Gastroesophageal sphincter (tissue), 4 donors: ENCODE measurements at regions not wholly inside any gene's neighbourhood (a gene's known extent, or its start where the extent isn't known, plus 50 kb on each side); places are given as distances from the start of the nearest gene placed in this dataset.

Source experiments
- ATAC-seq: fragments of 150-250 bp; one replicate; pipeline ENCODE4 v1.9.1; 2016; ENCODE audit warnings: mild to moderate bottlenecking, moderate library complexity
- H3K27ac ChIP-seq, 4 donors: fragments of 200-600 bp; sonication (generic) in 3 of 4; 1 replicate in 3 of 4; 2 replicates in 1 of 4; pipeline ENCODE4 v1.5.1; 2016 to 2019
- H3K27me3 ChIP-seq: fragments of 200-600 bp; sonication (generic); one replicate; pipeline ENCODE4 v1.5.1; 2019
- H3K36me3 ChIP-seq, 2 donors: fragments of 200-600 bp; sonication (generic); one replicate each; pipeline ENCODE4 v1.5.1; 2019; ENCODE audit warnings: control low read depth in 1 of 2
- H3K4me1 ChIP-seq, 3 donors: fragments of 200-600 bp; sonication (generic); 1 replicate in 2 of 3; 2 replicates in 1 of 3; pipeline ENCODE4 v1.5.1; 2016 to 2019; ENCODE audit warnings: control low read depth in 2 of 3
- H3K4me3 ChIP-seq, 2 donors: fragments of 200-600 bp; sonication (generic); one replicate each; pipeline ENCODE4 v1.5.1; 2019; ENCODE audit warnings: mild to moderate bottlenecking in 1 of 2, moderate library complexity in 1 of 2
- H3K9me3 ChIP-seq, 3 donors: fragments of 200-600 bp; sonication (generic); one replicate each; pipeline ENCODE4 v1.5.1; 2017 to 2019; ENCODE audit warnings: control low read depth in 2 of 3
- EP300 ChIP-seq: sonication (generic); formaldehyde crosslinking; IDR thresholded peaks from one replicate; pipeline ENCODE4 v1.6.1; 2017; ENCODE audit warnings: antibody characterized with exemption, mild to moderate bottlenecking
- POLR2A ChIP-seq, 2 donors: fragments of 450-650 bp; IDR thresholded peaks; one replicate each; pipeline ENCODE4 v1.6.1; 2017; ENCODE audit warnings: antibody characterized with exemption in 2 of 2, mild to moderate bottlenecking in 2 of 2, moderate library complexity in 1 of 2
- POLR2AphosphoS5 ChIP-seq: sonication (generic); formaldehyde crosslinking; IDR thresholded peaks from one replicate; pipeline ENCODE4 v1.6.1; 2017; ENCODE audit warnings: antibody characterized with exemption
- WGBS, 2 donors: methylation state at CpG; one replicate each; pipeline ENCODE4 v1.1.5; 2018; ENCODE audit warnings: low coverage in 1 of 2; 5-methylcytosine and 5-hydroxymethylcytosine counted together
- TF ChIP-seq, protein P1 (sequence below), 4 experiments: fragments of 200-600 bp in 2 of 4; fragments of 450-650 bp in 2 of 4; sonication (generic) in 1 of 4; IDR thresholded peaks; one replicate each; pipeline ENCODE4 v1.5.1; 2017 to 2019; ENCODE audit warnings: antibody characterized with exemption in 4 of 4, mild to moderate bottlenecking in 2 of 4, moderate library complexity in 2 of 4

DNA sequence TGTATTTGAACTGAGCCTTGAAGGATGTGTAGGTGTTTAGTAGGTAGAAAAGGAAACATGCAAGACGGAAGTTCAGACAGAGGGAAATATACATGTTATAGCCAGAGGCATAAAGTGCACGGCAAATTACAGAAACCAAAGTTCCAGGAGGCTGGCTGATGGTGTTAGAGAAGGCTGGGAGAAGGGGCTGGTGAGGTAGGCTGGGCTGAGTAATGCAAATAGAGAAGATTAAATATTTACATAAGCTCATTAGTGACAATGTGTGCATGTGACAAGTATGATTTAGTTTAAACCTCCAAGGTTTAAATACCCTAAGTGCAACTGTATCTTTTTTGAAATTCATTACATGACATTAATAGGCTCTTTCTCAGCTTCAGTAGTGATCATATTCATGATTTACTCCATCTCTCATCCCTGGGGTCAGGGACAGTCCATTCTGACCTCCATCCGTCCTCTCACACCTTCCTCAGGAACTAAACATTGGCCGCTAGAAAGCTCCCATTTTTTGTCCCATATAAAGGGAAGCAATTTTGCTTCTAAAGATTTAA is 399.8 kb upstream of the SALL1 start:
- ATAC-seq, result no peak
- Histone ChIP-seq H3K27me3 (peaks cover 7% of the 10 kb centered on the region), H3K4me3 (no peak overlapping the region), H3K27ac (no peak overlapping the region), H3K36me3 (no peaks in the 10 kb centered on the region), H3K4me1 (no peaks in the 10 kb centered on the region), H3K9me3 (no peaks in the 10 kb centered on the region)
- TF ChIP-seq POLR2AphosphoS5 (no peak), POLR2A (IDR thresholded peaks at IDR 0.05) (no peak), EP300 (no peak)
- TF ChIP-seq, protein P1, sequence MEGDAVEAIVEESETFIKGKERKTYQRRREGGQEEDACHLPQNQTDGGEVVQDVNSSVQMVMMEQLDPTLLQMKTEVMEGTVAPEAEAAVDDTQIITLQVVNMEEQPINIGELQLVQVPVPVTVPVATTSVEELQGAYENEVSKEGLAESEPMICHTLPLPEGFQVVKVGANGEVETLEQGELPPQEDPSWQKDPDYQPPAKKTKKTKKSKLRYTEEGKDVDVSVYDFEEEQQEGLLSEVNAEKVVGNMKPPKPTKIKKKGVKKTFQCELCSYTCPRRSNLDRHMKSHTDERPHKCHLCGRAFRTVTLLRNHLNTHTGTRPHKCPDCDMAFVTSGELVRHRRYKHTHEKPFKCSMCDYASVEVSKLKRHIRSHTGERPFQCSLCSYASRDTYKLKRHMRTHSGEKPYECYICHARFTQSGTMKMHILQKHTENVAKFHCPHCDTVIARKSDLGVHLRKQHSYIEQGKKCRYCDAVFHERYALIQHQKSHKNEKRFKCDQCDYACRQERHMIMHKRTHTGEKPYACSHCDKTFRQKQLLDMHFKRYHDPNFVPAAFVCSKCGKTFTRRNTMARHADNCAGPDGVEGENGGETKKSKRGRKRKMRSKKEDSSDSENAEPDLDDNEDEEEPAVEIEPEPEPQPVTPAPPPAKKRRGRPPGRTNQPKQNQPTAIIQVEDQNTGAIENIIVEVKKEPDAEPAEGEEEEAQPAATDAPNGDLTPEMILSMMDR (IDR thresholded peaks at IDR 0.05), result no peak
- 37 to 39% methylated on average over 4 of the region's 4 CpGs for WGBS, 2 donors

DNA sequence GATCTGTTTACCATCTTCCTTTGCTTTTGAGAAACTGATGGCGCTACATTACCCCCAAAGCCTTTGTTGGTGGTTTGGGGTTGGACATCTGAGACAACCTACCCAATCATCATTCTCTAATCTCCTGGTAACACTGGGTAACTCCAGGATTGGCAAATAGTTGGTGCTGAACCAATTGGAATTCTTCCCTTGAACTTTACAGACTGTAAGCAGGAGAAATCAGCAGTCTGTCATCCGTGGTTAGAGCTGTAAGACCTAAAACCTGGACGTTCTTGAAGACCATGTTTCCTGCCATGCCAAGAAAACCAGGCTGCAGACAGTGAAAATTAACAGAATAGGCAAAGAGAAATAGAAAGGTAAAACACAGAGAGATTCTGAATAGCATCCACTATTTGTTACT is 398.8 kb upstream of the SALL1 start:
- no peak for TF ChIP-seq POLR2AphosphoS5
- no peak for TF ChIP-seq EP300
- TF ChIP-seq, protein P1 (IDR thresholded peaks at IDR 0.05), result no peak
- no peak for TF ChIP-seq POLR2A (IDR thresholded peaks at IDR 0.05)
- no peaks in the 10 kb centered on the region for H3K4me1 ChIP-seq
- WGBS, 2 donors, result 54 to 57% methylated on average over 2 to 3 of the region's 3 CpGs

DNA sequence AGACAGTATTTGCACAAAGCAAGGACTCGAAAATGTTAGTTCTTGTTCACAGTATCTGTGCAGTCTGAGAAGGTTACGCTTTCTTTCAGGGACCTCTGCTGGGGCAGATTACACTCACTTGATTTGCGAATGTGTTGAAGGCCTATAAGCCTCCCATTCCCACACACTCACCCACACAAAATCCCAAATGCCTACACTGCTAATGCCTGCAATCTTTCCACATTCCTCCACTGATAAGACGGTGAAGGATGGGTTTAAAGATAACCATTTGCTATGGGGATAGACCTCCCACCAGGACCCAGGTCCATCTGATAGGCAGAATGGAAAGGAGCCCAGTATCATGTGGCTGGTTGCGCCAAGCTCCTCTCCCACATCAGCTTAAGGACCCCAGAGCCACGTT is 394.9 kb upstream of the SALL1 start:
- no peaks in the 10 kb centered on the region for H3K4me1 ChIP-seq
- no peak for ATAC-seq
- 83 to 89% methylated on average over 3 of the region's 6 CpGs for WGBS, 2 donors
- TF ChIP-seq EP300, result no peak
- no peak for TF ChIP-seq POLR2AphosphoS5
- H3K9me3 ChIP-seq, result no peaks in the 10 kb centered on the region
- peaks cover 7% of the 10 kb centered on the region for H3K27me3 ChIP-seq
- no peak overlapping the region for H3K4me3 ChIP-seq
- no peak overlapping the region for H3K27ac ChIP-seq
- no peaks in the 10 kb centered on the region for H3K36me3 ChIP-seq

More for the DNA sequence above, 398.8 kb upstream of the SALL1 start:
- no peaks in the 10 kb centered on the region for H3K36me3 ChIP-seq
- H3K27ac ChIP-seq, result no peak overlapping the region
- no peak overlapping the region for H3K4me3 ChIP-seq
- peaks cover 7% of the 10 kb centered on the region for H3K27me3 ChIP-seq
- no peaks in the 10 kb centered on the region for H3K9me3 ChIP-seq
- ATAC-seq, result no peak

DNA sequence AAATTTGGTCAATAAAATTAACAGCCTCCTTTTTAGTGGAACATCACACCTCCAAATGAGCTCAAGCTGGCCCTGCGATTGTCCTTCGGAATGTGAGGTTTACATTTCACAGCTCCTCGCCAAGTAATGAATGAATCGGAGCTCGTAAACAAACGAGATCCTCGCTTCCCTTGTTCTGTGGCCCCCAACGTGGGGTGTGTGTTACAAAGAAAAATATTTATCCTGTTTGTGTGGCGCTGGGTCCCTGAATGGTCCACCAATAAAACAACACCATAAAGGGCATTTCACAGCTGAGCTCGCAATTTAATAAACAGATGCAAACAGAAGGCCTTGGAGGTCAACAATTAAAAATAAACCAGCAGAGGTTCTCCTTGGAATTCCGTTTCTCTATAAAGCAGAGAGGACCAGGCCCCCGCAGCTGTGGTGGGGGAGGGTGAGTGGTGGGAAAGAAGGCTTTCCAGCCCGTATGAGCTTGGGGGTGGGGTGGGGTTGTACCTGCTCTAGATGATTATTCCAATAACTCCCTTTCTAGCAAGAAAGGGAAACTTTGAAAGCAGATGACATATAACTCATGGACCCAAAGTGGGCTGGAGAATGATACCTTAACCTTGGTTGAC is 393.9 kb upstream of the SALL1 start:
- H3K36me3 ChIP-seq, result no peaks in the 10 kb centered on the region
- H3K9me3 ChIP-seq, result no peaks in the 10 kb centered on the region
- TF ChIP-seq POLR2A (IDR thresholded peaks at IDR 0.05) (no peak), EP300 (no peak), POLR2AphosphoS5 (no peak)
- H3K27ac ChIP-seq, result no peak overlapping the region
- peaks cover 7% of the 10 kb centered on the region for H3K27me3 ChIP-seq
- H3K4me3 ChIP-seq, result no peak overlapping the region
- 17 to 38% methylated on average over 3 to 13 of the region's 13 CpGs for WGBS, 2 donors
- H3K4me1 ChIP-seq, result no peaks in the 10 kb centered on the region
- no peak for ATAC-seq

DNA sequence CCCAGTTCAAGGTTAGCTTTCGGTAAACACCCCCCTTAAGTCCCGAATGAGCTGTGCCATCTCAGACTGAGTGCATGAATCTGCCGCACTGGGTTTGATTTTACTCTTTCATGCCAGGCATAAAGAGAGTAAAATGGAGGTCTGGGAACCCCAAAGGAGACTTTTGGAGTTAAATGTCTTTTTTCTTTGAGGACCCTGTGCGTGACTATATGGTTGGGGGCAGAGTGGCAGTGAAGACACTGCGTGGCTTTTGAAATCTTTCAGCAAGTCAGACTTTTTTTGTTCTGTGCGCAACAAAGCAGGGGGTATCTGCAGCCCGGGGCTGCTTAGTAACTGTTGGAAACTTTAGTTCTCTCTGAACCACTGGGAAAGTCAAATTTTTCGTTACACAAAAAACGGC is 392.9 kb upstream of the SALL1 start:
- Histone ChIP-seq H3K27ac (no peak overlapping the region), H3K9me3 (no peaks in the 10 kb centered on the region), H3K27me3 (no peaks in the 10 kb centered on the region), H3K36me3 (no peaks in the 10 kb centered on the region), H3K4me3 (no peak overlapping the region), H3K4me1 (no peaks in the 10 kb centered on the region)
- ATAC-seq, result no peak
- 81 to 97% methylated on average over 6 to 9 of the region's 9 CpGs for WGBS, 2 donors
- TF ChIP-seq EP300, result no peak
- TF ChIP-seq POLR2A (IDR thresholded peaks at IDR 0.05), result no peak
- TF ChIP-seq POLR2AphosphoS5, result no peak
- TF ChIP-seq, protein P1 (IDR thresholded peaks at IDR 0.05), result no peak
